ENCODE measurements at regions not wholly inside any gene's neighbourhood (a gene's known extent, or its start where the extent isn't known, plus 50 kb on each side); places are given as distances from the start of the nearest gene placed in this dataset.

DNA sequence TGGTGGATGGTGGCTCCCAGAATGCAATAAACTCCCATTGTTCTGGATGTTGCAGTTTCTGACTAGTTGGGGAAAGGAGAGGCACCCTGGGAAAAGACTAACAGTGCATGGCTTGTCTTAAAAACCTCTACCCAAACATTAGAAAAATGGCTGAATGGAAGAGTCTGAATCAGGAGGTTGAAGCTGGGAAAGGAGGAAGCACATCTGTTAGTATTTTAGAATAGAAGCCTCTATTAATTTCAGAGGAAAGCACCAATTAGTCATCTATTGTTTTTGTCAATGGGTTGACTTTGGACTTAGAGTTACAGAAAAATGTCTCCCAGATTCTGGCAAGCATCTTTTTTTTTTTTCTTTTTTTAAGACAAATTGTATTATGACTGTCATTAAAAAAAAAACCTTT lies 56.1 kb upstream of the ELMO1 start:
- no peak for DNase-seq (ENCODE audit: low spot score)

DNA sequence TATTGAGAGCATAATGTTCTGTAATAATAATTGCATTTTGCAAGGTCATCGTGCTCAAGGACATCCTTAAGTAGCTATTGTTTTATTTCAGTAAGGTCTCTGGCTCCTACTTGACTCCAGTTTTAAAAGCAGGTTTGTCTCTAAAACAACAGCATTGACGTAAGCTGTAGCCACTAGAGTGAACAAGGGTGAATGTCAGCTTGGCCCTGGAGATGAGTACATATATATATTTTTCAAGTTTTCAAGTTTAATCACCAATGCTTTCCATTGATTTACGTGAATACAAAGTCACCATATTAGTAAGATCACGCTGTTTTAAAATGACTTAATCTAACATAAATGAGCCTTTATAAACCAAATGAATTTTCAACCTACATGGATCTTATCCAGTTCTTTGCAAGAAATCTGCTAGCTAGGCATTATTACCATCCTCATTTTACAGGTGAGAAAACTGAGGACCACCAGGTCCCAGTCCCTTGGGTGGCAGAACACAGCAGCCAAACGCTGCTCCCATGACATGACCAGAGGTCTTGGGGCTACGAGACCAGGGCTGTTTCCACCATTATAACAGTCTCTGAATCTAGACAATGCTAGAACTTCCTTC lies 57.2 kb upstream of the ELMO1 start:
- DNase-seq (ENCODE audit: low spot score) = no peak

DNA sequence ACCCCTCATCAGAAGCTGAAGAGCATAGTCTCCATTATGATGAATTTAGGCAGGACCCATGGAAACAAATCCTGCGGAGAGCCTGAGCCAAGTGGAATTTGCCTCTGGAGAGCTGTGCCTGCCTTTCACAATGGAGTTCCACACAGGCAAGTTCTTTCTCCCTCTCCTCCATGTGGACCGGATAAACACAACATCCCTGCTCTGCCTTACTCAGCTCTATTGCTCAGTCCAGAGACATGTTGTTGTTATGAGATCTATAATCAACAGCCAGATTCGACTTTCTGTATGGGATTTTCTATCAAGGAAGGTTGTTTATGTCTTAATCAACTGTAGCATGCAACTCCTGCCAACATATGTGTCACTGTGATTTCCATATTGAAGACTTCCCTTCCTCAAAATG lies 59.5 kb upstream of the ELMO1 start:
- DNase-seq (ENCODE audit: low spot score) = no peak

DNA sequence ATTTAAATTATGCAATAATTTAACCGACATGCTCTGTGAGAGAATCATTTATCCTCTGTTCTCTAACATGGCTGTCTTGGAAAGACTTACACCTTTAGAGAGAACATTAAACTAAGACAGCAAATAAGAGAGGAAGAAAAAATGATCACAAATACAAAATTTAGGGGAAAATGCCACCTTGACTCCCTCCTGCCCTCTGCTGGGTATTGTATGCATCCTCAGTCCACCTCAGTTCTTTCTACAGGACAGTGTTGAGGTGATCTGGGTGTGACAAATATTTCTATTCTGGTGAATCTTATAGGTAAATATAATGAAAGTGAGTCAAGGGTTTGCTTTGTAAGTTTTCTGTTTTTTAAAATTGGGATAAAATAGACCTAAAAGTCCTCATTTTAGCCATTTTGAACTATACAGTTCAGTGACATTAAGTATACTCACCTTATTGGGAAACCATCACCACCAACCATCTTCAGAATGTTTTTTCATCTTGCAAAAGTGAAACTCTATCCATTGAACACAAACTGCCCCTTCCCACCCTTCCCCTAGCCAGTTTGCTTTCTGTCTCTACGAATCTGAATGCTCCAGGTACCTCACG lies 61.5 kb upstream of the ELMO1 start:
- peak; percentile 15 for DNase-seq (ENCODE audit: low spot score)

DNA sequence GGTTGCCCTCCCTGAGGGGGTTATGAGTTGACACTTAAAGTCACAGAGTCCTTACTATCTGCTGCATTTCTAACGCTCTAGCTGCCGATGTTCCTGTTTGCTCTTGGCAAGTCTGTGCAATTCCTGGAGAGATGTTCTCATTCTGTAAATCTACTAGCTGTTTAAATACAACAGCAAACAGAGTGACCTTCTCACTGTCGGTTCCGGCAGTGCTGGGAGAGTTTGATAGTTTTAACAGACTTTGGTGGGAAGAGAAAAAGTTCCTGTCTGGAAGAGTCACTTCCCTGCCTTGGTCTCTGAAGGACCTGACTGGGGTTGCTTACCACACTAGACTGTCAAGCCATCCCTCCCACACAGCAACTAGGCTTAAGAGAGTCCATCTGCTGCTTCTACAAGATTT lies 63.3 kb upstream of the ELMO1 start:
- DNase-seq (ENCODE audit: low spot score) = no peak

DNA sequence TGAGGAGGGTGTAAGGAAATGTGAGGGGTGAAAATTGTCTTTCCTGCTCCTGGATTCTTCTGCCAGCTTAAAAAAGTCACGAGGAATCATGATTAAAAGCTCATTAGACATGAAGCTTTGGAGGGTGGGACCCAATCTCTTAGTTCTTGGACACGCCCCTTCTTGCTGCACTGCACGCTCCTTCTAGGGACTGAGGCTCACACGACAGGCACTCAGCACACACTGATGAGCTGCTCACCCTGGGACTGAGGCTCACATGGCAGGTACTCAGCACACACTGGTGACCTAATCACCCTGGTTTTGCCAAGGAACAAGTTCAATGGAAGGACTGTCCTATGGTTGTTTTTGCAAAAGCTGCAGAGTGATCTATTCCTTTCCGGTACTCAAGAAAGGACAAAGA lies 65.8 kb upstream of the ELMO1 start:
- DNase-seq (ENCODE audit: low spot score) = no peak

DNA sequence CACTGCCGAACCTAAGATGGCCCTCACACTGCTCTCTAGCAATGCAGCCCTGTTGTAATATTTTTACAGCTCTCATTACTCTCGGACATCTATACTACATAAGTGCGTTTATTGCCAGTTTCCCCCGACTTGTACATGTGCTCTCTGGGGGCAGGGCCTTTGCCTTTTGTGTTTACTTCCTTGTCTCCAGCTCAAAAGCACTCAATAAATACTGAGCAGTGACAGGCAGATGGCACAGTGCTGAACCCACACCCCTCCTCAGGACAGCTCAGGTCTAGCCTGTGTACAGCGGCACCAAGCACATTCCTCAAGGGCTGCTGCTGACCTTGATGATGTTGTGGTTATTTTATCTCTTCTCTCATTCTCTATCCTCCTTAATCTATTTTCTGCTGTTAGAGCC lies 68.0 kb upstream of the ELMO1 start:
- DNase-seq (ENCODE audit: low spot score) = no peak

DNA sequence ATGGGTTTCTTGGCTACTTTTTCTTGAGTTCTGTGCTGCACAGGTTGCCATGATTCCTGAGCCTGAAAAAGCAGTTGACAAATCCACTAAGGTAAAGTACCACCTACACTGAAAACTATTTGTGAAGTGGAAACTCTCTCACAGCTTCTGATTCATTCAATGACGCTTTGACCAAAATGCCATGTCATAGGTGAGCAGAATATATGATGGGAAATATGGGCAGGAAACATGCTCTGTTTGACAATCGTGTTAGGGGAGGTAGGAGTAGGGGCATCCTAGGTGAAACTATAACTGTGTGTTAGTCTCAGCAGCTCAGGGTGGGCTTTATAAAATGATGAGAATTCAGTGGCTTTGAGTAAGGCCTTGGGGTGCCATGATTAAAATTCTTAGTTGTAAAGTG lies 69.6 kb upstream of the ELMO1 start:
- DNase-seq (ENCODE audit: low spot score) = no peak

DNA sequence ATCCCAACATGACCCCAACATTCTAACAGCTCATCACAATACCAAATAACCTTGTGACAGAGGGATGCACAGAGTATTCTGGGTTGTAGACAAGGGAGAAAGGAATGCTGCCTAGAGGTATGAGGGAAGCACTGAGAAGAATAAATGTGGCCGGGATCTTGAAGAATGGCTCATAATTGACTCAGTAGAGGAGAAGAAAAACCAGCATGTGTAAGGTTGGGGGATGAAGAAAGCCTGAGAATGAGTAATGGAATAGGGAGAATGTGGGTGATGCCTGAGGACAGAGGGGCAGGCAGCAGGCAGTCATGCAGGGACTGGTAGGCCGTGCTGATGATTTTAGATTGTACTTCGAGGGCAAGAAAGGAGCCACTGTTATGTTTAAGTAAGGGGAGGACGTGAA lies 75.4 kb upstream of the ELMO1 start:
- DNase-seq (ENCODE audit: low spot score) = no peak

DNA sequence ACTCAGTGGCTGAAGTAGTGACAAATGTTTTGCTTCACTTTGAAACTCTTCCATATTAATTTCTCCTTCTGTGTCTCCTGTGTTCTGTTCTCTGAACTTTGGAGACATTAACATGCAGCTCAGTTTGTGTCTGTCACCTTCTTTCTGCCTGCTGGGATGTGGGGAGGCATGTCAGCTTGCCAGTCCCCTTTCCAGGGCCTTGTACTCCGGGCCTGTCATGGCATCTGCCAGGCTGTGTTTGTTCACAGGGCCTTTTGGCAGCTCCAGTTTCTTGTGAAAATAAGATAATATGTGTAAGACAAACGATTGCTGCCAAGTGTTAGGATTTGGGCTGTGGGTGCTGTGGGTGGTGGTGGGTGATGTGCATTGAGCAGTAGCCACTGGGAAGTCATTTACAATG lies 76.1 kb upstream of the ELMO1 start:
- DNase-seq (ENCODE audit: low spot score) = no peak

DNA sequence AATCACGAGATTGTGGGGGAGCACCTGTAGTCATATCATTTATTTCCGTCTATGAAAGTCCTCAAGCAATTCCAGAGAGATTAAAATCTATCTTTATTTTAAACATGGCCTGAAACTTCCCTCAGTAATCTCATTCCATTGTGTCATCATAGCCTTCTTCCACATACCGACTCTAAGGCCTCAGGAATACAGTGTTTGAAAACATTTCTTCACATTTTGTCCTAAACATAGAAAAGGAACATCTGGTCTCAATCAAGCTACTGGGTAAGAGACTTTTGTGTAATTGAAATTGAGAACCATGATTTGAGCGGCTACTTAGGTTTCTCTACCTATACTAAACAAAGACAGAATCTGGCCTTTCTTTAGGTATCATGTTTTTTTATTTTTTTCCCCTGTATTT lies 78.0 kb upstream of the ELMO1 start:
- no peak for DNase-seq (ENCODE audit: low spot score)

DNA sequence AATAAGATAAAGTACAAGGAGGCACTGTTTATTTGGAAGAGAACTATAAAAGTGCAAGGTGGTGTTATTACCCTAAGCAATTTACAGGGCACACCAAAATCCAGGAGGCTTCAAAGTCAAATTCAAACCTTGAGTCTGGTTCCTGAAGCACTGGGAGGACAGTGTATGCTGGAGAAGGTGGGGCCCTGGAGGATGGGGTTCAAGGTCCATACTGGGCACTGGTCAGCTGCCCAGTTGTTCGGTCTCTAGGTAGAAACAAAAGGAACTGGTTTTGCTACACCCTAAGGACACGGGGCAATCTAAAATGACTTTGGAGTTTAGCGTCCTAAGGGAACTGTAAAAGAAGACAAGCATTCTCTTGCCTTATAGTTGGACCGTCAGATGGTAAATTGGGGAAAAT lies 78.4 kb upstream of the ELMO1 start:
- no peak for DNase-seq (ENCODE audit: low spot score)

DNA sequence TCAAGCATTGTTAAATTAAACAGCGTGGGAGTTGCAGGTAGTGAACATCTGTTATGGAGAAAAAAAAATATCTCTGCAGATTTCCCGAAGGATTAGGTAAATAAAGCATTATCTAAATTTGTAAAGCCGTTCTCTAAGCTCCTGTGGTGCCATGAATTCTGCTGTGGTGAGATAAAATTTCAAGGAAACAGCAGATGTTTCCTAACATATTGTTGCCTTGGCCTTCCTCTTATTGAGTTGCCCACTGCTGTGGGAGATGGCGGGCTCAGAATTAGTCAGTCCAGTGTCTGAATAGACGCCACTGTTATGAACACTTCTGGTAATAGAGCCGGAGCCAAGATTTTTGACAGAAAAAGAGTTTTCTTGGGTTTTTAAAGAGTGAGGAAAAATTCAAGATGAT lies 82.6 kb upstream of the ELMO1 start:
- no peak for DNase-seq (ENCODE audit: low spot score)

DNA sequence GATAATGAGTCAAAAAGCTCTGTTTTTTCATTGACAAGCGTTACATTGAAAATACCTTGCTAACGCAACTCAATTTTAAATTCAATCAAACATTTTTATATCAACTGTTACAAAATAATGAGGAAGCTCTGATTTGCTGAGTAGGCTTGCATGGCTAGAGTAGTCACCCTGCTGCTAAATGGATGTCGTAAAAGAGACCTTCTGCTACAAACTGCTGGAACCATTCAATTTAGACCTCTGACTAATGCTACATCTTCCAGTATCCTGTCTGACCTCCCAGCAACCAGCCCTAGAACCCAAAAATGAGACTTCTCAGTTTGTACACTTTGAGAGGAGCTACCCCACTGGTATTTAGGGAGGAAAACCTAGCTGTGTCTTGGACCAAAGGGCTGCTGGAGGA lies 84.0 kb upstream of the ELMO1 start:
- DNase-seq (ENCODE audit: low spot score) = no peak

DNA sequence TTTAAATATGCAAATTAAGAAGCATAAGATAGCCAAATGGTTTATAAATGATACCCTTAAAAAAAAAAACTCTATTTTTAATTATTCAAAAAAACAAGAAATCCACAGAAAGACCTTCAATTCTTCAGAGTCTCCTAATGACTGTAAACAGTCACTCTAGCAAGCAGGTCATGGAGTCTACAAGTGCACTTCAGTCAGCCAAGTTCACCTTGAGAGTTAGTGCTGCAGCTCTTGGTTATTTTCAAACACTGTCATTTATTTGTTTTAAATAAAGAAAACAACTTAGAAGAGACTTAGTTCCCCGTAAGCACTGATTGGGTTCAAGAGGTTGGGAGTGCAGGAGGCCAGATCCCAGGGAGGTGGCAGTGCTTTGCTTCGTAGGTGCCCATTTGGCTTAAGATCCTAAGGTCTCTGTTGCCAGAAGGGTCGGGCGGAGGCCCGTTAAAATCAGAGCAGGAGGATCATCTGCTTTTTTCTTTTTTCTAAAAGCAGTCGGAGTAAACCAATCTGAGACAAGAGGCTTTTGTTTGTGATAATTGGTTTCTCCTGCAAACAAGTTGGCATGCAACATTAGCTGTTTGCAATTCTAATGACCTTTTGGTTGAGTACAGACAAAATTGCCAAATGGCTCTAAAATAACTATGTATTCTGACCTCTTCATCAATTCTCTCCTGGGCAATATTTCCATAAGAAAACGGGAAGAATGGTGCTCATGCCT lies 86.4 kb upstream of the ELMO1 start:
- DNase-seq (ENCODE audit: low spot score) = no peak

DNA sequence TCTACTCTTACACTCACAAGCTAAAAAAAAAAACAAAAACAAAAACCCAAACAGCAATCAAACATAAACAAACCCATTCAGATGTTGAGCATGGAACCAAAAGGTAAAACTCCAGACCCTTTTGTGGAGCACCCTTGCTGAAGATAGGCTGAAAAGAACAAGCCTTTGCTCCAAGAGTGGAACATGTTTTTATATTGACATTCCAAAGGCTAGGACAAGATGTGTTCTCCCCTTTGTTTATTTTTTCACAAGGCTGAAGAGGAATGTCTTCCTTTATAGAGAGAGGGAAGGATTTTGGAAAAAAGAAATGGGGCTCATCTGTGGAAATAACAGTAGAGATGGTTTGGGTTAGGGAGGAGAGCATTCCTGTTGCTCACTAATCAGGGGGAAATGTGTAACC lies 87.2 kb upstream of the ELMO1 start:
- no peak for DNase-seq (ENCODE audit: low spot score)

DNA sequence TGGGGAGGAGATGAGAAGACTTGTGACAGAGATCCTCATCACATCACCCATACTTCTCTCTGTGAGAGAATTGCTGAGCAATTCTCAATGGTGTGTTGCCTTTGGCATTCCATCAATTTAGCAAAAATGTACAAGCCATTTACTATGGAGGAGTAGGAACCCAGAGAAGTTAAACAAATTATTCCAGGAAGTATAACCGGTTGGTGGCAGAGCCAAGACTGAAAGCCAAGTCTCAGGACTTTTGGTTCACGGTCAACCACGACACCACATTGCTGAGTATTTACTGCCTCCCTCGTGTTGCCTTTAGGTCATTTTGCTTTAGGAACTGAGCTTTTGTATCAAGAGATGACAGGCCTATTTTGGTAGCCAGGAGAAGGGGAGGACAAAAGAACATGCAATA lies 88.0 kb upstream of the ELMO1 start:
- DNase-seq (ENCODE audit: low spot score) = no peak

DNA sequence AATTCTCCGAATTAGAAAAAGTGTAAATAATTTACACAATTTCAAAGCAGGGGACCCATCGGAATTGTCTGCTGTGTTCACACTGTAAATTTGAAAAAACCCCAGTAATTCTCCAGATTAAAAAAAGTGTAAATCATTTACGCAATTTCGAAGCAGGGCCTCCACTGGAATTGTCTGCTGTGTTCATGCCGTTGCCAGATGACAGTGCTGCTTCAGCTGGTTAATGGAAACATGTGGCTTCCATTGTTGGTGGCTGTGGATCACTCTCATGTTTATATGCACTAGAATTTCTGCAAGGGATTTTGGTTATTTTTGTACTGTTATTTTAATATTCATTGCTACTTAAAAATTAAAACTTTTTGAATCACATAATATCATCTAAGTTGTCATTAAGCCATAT lies 88.8 kb upstream of the ELMO1 start:
- DNase-seq (ENCODE audit: low spot score) = no peak

DNA sequence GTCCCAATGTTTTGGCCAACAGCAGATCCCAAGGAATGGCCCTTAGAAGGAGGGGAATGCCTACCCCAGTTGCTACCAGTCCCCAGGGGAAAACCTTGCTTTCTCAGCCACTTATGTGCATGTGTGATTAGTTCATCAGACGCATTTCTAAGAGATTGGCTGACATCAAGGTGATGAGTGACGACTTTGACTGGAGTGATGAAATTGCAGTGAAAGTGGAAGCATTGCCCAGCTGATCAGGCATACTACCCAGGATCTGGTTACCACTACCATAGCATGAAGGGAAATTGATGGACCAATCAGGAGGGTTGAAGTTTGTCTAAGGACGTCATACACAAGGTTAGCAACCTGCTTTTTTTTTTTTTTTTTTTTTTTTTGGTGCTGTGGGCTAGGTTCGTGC lies 90.3 kb upstream of the ELMO1 start:
- no peak for DNase-seq (ENCODE audit: low spot score)

DNA sequence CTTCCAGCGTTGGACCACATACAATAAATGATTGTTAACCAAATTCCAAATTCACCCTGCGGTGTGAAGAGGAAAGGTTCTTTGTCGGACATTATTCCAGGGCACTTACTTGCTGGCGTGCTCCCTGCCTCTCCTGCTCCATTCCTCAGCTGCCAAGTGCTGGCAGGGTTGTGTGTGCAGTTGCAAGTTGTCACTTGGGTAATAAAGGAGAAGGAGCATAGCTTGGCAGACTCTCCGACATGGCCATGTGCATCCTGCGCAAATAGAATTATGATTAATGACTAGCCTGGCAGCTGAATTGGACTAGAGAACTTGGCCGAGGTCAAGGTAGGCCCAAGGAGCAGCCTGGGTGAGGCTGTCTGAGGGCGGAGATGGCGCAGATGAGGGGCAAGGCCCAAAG lies 92.3 kb upstream of the ELMO1 start:
- DNase-seq (ENCODE audit: low spot score) = no peak

DNA sequence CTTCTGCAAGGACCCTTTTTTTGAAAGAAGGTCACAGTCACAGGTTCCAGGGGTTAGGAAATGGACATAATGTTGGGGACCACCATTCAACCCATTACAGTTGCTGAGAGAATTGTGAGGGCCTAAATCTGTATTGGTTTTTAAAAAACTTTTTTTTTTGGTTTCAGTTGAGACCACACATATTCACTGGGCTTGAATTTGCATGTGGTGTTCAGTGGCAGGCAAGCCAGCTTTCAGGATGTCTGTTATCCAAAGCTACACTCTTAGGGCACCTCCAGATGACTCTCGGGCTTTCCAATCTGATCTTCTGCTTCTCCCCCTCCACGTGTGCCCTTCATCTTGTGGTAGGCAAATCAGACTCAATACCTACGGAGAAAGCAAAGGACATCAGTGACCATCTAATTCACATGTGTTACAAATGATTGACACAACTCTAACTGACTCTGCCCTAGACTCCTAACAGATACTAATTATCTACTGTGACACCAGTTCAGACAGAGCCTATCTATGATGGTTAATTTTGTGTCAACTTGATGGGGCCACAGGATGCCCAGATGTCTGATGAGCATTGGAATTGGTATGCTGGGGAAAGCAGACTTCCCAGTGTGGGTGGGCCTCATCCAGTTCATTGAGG lies 93.3 kb upstream of the ELMO1 start:
- DNase-seq (ENCODE audit: low spot score) = no peak

DNA sequence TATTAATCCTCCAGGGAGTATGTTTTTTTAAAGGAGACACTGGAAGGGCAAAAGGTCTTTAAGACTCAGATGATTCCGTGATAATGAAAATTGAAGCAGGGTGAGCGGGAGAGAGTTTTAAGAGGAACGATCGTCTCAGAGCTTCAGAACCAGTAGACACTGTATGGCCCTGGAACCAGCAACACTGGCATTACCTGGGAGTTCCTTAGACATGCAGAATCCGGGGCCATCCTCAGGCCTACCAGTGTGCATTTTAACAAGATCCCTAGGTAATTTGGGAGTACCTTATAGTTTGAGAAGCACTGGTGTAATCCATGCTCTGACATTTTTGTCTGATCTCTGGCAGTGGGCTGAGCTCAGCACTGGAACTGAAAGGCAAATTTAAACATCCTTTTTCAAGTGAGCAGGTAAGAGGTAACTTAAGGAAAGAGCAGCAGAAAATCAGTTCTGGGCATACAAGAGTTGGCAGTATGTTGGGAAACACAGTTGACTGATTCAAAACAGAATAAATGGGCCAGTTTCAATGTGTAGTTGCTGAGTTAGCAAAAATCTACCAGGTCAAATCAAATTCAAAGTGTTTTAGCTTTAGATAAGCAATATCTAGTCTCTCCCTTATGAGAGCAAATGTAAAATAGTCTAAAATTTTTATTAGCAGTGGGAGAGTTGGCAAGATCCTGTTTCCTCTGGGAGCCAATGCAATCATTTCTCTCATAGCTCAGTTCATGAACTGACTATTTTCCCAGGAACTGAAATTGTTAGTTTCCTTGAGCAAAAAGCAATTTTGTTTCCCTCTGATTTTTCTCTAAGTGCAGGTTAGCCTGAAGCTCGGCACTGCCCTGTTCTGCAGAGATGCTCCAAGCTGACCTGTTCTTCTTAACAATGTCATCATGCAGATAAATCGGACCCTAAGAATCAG lies 97.2 kb upstream of the ELMO1 start:
- no peak for DNase-seq (ENCODE audit: low spot score)

All from HuH-7.5 (cell line).